ENCODE measurements at regions not wholly inside any gene's neighbourhood (a gene's known extent, or its start where the extent isn't known, plus 50 kb on each side); places are given as distances from the start of the nearest gene placed in this dataset.

DNA sequence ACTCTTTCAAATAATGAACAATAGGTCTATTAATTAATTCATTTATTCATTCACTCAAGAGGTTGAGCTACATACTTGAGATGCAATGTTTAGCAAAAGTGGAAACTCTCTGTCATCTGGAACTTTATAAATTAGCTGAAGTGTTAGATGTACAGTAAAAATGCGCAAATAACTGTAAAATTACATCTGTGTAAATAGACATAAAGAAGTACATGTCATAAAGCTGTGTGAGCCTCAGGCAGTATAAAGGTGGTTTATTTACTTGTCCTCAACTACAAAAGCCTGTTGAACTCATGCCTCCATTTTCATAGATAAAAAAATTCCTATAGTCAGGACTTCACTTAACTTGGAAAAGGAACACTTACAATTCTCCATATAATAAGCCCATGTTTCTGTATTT is 343.1 kb downstream of the CDH11 start:
- TF ChIP-seq, protein P1, sequence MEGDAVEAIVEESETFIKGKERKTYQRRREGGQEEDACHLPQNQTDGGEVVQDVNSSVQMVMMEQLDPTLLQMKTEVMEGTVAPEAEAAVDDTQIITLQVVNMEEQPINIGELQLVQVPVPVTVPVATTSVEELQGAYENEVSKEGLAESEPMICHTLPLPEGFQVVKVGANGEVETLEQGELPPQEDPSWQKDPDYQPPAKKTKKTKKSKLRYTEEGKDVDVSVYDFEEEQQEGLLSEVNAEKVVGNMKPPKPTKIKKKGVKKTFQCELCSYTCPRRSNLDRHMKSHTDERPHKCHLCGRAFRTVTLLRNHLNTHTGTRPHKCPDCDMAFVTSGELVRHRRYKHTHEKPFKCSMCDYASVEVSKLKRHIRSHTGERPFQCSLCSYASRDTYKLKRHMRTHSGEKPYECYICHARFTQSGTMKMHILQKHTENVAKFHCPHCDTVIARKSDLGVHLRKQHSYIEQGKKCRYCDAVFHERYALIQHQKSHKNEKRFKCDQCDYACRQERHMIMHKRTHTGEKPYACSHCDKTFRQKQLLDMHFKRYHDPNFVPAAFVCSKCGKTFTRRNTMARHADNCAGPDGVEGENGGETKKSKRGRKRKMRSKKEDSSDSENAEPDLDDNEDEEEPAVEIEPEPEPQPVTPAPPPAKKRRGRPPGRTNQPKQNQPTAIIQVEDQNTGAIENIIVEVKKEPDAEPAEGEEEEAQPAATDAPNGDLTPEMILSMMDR (IDR thresholded peaks at IDR 0.05; ENCODE audit: poor library complexity), result no peak
- TF ChIP-seq EZH2 (IDR thresholded peaks at IDR 0.05; ENCODE audit: borderline replicate concordance), result no peak
